ENCODE measurements at regions not wholly inside any gene's neighbourhood (a gene's known extent, or its start where the extent isn't known, plus 50 kb on each side); places are given as distances from the start of the nearest gene placed in this dataset.

- no peak for TF ChIP-seq CTCF (IDR thresholded peaks at IDR 0.05; ENCODE audit: low read depth, low read length)
- DNase-seq (ENCODE audit: extremely low read depth, low read depth): no peak
These were observed 142.3 kb upstream of the TMCC3 start for GRCh38 chr12:94792693-94793092.

DNA sequence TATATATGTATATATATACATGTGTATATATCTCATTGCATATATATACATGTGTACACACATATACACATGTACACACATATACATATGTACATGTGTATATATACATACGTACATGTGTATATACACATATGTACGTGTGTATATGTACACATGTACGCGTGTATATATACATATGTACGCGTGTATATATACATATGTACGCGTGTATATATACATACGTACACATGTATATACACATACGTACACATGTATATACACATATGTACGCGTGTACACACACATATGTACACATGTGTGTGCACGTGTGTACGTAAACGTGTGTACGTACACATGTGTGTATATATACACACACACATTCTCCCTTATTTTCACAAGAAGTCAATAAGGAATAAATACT lies 141.6 kb upstream of the TMCC3 start:
- TF ChIP-seq CTCF (IDR thresholded peaks at IDR 0.05; ENCODE audit: low read depth, low read length): no peak

DNA sequence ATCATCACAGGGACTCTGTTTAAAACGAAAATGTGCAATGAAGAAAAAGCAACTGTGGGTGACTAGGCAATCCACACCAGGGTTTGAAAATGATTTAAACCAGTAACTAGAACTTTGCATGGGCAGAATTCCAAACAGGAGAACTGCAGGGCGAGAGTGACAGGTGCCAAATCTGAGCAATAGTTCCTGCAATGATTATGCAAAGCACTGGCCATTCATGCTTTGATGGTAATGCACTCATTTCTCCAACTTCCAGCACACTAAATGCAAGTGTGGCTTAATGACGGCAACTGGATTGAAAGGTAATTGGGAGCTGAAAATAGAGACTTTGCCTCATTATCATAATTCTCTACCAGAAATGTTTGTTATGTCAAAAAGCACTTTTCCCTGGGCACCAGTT lies 140.5 kb upstream of the TMCC3 start:
- no peak for TF ChIP-seq CTCF (IDR thresholded peaks at IDR 0.05; ENCODE audit: low read depth, low read length)
- no peak for DNase-seq (ENCODE audit: extremely low read depth, low read depth)

More for the DNA sequence above, 141.6 kb upstream of the TMCC3 start:
- no peak for DNase-seq (ENCODE audit: extremely low read depth, low read depth)

- no peak for DNase-seq (ENCODE audit: extremely low read depth, low read depth)
- no peak for TF ChIP-seq CTCF (IDR thresholded peaks at IDR 0.05; ENCODE audit: low read depth, low read length)
These were observed 140.0 kb upstream of the TMCC3 start for GRCh38 chr12:94790370-94790769.

GRCh38 chr12:94789510-94790225 lies 139.3 kb upstream of the TMCC3 start:
- no peak for DNase-seq (ENCODE audit: extremely low read depth, low read depth)
- TF ChIP-seq CTCF (IDR thresholded peaks at IDR 0.05; ENCODE audit: low read depth, low read length): no peak

- no peak for TF ChIP-seq CTCF (IDR thresholded peaks at IDR 0.05; ENCODE audit: low read depth, low read length)
- no peak for DNase-seq (ENCODE audit: extremely low read depth, low read depth)
These were observed 137.9 kb upstream of the TMCC3 start for GRCh38 chr12:94788298-94788697.

DNA sequence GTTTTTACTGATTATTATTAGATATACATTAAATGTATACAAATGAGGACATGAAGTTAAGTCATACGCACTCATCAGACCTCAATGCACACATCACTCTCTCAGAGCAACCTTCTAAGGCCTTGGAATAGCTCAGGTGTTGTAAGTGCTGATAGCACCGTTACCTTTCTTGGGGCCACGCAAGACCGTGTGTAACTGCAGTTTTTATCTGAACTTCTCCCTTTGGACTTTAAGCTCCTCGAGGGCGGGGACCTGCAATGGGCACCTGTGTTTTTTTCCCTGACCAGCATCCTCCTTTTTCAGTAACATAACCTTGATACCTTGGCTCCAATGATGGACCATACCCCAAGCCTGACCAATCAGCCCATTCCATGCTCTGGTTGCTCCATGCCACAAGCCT lies 136.5 kb upstream of the TMCC3 start:
- no peak for TF ChIP-seq CTCF (IDR thresholded peaks at IDR 0.05; ENCODE audit: low read depth, low read length)
- DNase-seq (ENCODE audit: extremely low read depth, low read depth): no peak

Measured in AG09319 (cell line).